ENCODE measurements at regions not wholly inside any gene's neighbourhood (a gene's known extent, or its start where the extent isn't known, plus 50 kb on each side); places are given as distances from the start of the nearest gene placed in this dataset.

DNA sequence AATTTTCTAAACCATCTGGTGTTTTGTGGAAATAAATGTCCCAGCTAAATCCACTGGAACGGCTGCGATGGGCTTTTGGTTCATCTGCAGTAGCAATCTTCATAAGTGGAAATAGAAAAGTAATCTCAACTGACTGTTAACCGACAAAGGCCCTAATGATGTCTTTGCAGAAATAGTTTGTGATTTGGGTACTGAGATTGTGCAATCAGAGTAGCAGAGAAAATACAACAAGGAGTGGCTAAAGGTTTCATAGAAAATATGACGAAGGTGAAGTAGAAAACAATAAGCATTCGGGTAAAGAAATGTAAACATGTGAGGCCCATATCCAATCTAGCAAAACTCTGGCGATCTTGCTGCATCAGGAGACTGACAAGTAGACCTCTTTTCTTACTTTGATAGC, 262.6 kb upstream of the MCTP2 start:
- TF ChIP-seq, protein P1, sequence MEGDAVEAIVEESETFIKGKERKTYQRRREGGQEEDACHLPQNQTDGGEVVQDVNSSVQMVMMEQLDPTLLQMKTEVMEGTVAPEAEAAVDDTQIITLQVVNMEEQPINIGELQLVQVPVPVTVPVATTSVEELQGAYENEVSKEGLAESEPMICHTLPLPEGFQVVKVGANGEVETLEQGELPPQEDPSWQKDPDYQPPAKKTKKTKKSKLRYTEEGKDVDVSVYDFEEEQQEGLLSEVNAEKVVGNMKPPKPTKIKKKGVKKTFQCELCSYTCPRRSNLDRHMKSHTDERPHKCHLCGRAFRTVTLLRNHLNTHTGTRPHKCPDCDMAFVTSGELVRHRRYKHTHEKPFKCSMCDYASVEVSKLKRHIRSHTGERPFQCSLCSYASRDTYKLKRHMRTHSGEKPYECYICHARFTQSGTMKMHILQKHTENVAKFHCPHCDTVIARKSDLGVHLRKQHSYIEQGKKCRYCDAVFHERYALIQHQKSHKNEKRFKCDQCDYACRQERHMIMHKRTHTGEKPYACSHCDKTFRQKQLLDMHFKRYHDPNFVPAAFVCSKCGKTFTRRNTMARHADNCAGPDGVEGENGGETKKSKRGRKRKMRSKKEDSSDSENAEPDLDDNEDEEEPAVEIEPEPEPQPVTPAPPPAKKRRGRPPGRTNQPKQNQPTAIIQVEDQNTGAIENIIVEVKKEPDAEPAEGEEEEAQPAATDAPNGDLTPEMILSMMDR (IDR thresholded peaks at IDR 0.05 in 4 of 5, conservative IDR thresholded peaks at IDR 0.05 in 1 of 5): no peak
- no peak for TF ChIP-seq POLR2A (IDR thresholded peaks at IDR 0.05)

Measured in gastrocnemius medialis (tissue), 4 donors.